DND-41 (cell line): ENCODE measurements at regions not wholly inside any gene's neighbourhood (a gene's known extent, or its start where the extent isn't known, plus 50 kb on each side); places are given as distances from the start of the nearest gene placed in this dataset.

Source experiments
- ATAC-seq: fragments of 200-7000 bp; cut with Tn5 transposase; 3 replicates; pipeline ENCODE4 v1.9.1; 2021; ENCODE audit warnings: low read depth; ENCODE audit not compliant: insufficient read depth
- DNase-seq: peaks from one replicate; pipeline ENCODE4 v3.0.0-alpha.2; 2020
- H2AFZ ChIP-seq: 2 replicates; pipeline ENCODE4 v1.6.0; 2012; ENCODE audit warnings: low read depth, low read length
- H3K27ac ChIP-seq: 2 replicates; pipeline ENCODE4 v1.5.1; 2012; ENCODE audit warnings: low read length, inconsistent platforms
- H3K27me3 ChIP-seq: fragments of 200-600 bp; sonication (generic); 2 replicates; pipeline ENCODE4 v1.6.0; 2012; ENCODE audit warnings: low read length, mild to moderate bottlenecking, inconsistent platforms; ENCODE audit not compliant: insufficient read depth, poor library complexity
- H3K36me3 ChIP-seq: 2 replicates; pipeline ENCODE4 v1.5.1; 2012; ENCODE audit warnings: low read length, inconsistent platforms; ENCODE audit not compliant: insufficient read depth
- H3K4me1 ChIP-seq: 2 replicates; pipeline ENCODE4 v1.5.1; 2012; ENCODE audit warnings: mild to moderate bottlenecking, low read length; ENCODE audit not compliant: insufficient read depth
- H3K4me2 ChIP-seq: 2 replicates; pipeline ENCODE4 v1.6.0; 2012; ENCODE audit warnings: mild to moderate bottlenecking, moderate library complexity, low read length, inconsistent platforms; ENCODE audit not compliant: insufficient read depth
- H3K4me3 ChIP-seq, 2 experiments: fragments of 200-600 bp in 1 of 2; shearing (Covaris generic) in 1 of 2; 2 replicates each; pipeline ENCODE4 v1.5.1; 2012 to 2016; ENCODE audit warnings: inconsistent platforms in 2 of 2, low read length in 2 of 2, mild to moderate bottlenecking in 2 of 2, low read depth in 1 of 2, moderate library complexity in 1 of 2
- H3K79me2 ChIP-seq: 2 replicates; pipeline ENCODE4 v1.6.0; 2012; ENCODE audit warnings: low read length, inconsistent platforms; ENCODE audit not compliant: insufficient read depth
- H3K9ac ChIP-seq: 2 replicates; pipeline ENCODE4 v1.6.0; 2012; ENCODE audit warnings: low read depth, mild to moderate bottlenecking, inconsistent platforms, low read length, moderate library complexity
- H3K9me3 ChIP-seq: 2 replicates; pipeline ENCODE4 v1.5.1; 2012; ENCODE audit warnings: low read length, moderate library complexity, mild to moderate bottlenecking, inconsistent platforms; ENCODE audit not compliant: insufficient read depth, severe bottlenecking
- H4K20me1 ChIP-seq: 2 replicates; pipeline ENCODE4 v1.6.0; 2012; ENCODE audit warnings: low read length; ENCODE audit not compliant: insufficient read depth
- CTCF ChIP-seq: IDR thresholded peaks from 2 replicates; pipeline ENCODE4 v1.5.1; 2012; ENCODE audit warnings: borderline replicate concordance, low read length, moderate library complexity, mild to moderate bottlenecking; ENCODE audit not compliant: poor library complexity, severe bottlenecking; ENCODE audit errors: extremely low read depth
- EZH2 ChIP-seq: IDR thresholded peaks from 3 replicates; pipeline ENCODE4 v1.6.1; 2012; ENCODE audit warnings: borderline replicate concordance, low read depth, mild to moderate bottlenecking, moderate library complexity, low read length, inconsistent platforms; ENCODE audit not compliant: severe bottlenecking

- Histone ChIP-seq H3K4me2 (no peak overlapping the region), H3K27me3 (no peaks in the 10 kb centered on the region), H3K27ac (no peak overlapping the region), H3K9me3 (peaks cover 33% of the 10 kb centered on the region), H3K4me3 (no peak overlapping the region), H3K4me1 (no peaks in the 10 kb centered on the region), H4K20me1 (no peaks in the 10 kb centered on the region), H3K36me3 (no peaks in the 10 kb centered on the region), H3K79me2 (no peaks in the 10 kb centered on the region), H2AFZ (no peak overlapping the region), H3K9ac (no peak overlapping the region)
- DNase-seq, result no peak
- no peak for ATAC-seq
- TF ChIP-seq CTCF, result no peak
- no peak for TF ChIP-seq EZH2
These were observed 250.5 kb upstream of the TNRC6C start for GRCh38 chr17:77708049-77708448.

GRCh38 chr17:77708936-77709335, 249.6 kb upstream of the TNRC6C start:
- no peaks in the 10 kb centered on the region for H3K4me1 ChIP-seq
- no peak overlapping the region for H3K4me2 ChIP-seq
- no peak overlapping the region for H3K4me3 ChIP-seq
- ATAC-seq, result no peak
- TF ChIP-seq EZH2, result no peak
- H3K27me3 ChIP-seq, result no peaks in the 10 kb centered on the region
- no peaks in the 10 kb centered on the region for H4K20me1 ChIP-seq
- no peaks in the 10 kb centered on the region for H3K36me3 ChIP-seq
- H3K79me2 ChIP-seq, result no peaks in the 10 kb centered on the region
- H2AFZ ChIP-seq, result no peak overlapping the region
- no peak for DNase-seq
- H3K9ac ChIP-seq, result no peak overlapping the region
- peaks cover 29% of the 10 kb centered on the region for H3K9me3 ChIP-seq
- no peak overlapping the region for H3K27ac ChIP-seq

- Histone ChIP-seq H3K9me3 (peaks cover 29% of the 10 kb centered on the region), H3K27ac (no peak overlapping the region), H3K27me3 (no peaks in the 10 kb centered on the region), H4K20me1 (no peaks in the 10 kb centered on the region), H3K4me3 (no peak overlapping the region), H3K79me2 (no peaks in the 10 kb centered on the region), H3K36me3 (no peaks in the 10 kb centered on the region), H3K9ac (no peak overlapping the region), H3K4me1 (no peaks in the 10 kb centered on the region), H3K4me2 (no peak overlapping the region), H2AFZ (no peak overlapping the region)
- ATAC-seq (no peak), DNase-seq (no peak)
- TF ChIP-seq EZH2 (no peak), CTCF (no peak)
These were observed 248.9 kb upstream of the TNRC6C start for GRCh38 chr17:77709594-77709993.

- H2AFZ ChIP-seq, result no peak overlapping the region
- no peak overlapping the region for H3K9ac ChIP-seq
- no peaks in the 10 kb centered on the region for H3K36me3 ChIP-seq
- no peak for ATAC-seq
- H3K4me3 ChIP-seq, result no peak overlapping the region
- H4K20me1 ChIP-seq, result no peaks in the 10 kb centered on the region
- no peak overlapping the region for H3K27ac ChIP-seq
- H3K4me2 ChIP-seq, result no peak overlapping the region
- no peaks in the 10 kb centered on the region for H3K27me3 ChIP-seq
- no peak for DNase-seq
- H3K4me1 ChIP-seq, result no peaks in the 10 kb centered on the region
- H3K9me3 ChIP-seq, result peaks cover 10% of the 10 kb centered on the region
- no peak for TF ChIP-seq CTCF
- TF ChIP-seq EZH2, result no peak
- no peaks in the 10 kb centered on the region for H3K79me2 ChIP-seq
These were observed 245.9 kb upstream of the TNRC6C start for GRCh38 chr17:77712578-77712977.
